ENCODE measurements at regions not wholly inside any gene's neighbourhood (a gene's known extent, or its start where the extent isn't known, plus 50 kb on each side); places are given as distances from the start of the nearest gene placed in this dataset.

GRCh38 chr4:77306496-77306895, 149.5 kb downstream of the CCNG2 start:
- H3K4me1 Mint-ChIP-seq (ENCODE audit: unreplicated experiment) = no peaks in the 10 kb centered on the region
- no peak overlapping the region for H3K4me3 Mint-ChIP-seq (ENCODE audit: unreplicated experiment)
- H3K36me3 Mint-ChIP-seq (ENCODE audit: low read depth, unreplicated experiment) = no peaks in the 10 kb centered on the region
- no peak overlapping the region for H3K27ac Mint-ChIP-seq (ENCODE audit: unreplicated experiment)
- no peaks in the 10 kb centered on the region for H3K27me3 Mint-ChIP-seq (ENCODE audit: unreplicated experiment)
- TF ChIP-seq CTCF (IDR thresholded peaks at IDR 0.05; ENCODE audit: unreplicated experiment) = no peak
- no peak for DNase-seq (ENCODE audit: low spot score)
- no peaks in the 10 kb centered on the region for H3K9me3 Mint-ChIP-seq (ENCODE audit: unreplicated experiment)

GRCh38 chr4:77308843-77309242, 151.8 kb downstream of the CCNG2 start:
- no peak for DNase-seq (ENCODE audit: low spot score)
- no peak overlapping the region for H3K4me3 Mint-ChIP-seq (ENCODE audit: unreplicated experiment)
- H3K4me1 Mint-ChIP-seq (ENCODE audit: unreplicated experiment) = no peaks in the 10 kb centered on the region
- TF ChIP-seq CTCF (IDR thresholded peaks at IDR 0.05; ENCODE audit: unreplicated experiment) = no peak
- H3K36me3 Mint-ChIP-seq (ENCODE audit: low read depth, unreplicated experiment) = no peaks in the 10 kb centered on the region
- H3K9me3 Mint-ChIP-seq (ENCODE audit: unreplicated experiment) = no peaks in the 10 kb centered on the region
- H3K27me3 Mint-ChIP-seq (ENCODE audit: unreplicated experiment) = no peaks in the 10 kb centered on the region
- H3K27ac Mint-ChIP-seq (ENCODE audit: unreplicated experiment) = no peak overlapping the region

- no peak for DNase-seq (ENCODE audit: low spot score)
- H3K4me1 Mint-ChIP-seq (ENCODE audit: unreplicated experiment) = no peaks in the 10 kb centered on the region
- no peak for TF ChIP-seq CTCF (IDR thresholded peaks at IDR 0.05; ENCODE audit: unreplicated experiment)
- no peaks in the 10 kb centered on the region for H3K9me3 Mint-ChIP-seq (ENCODE audit: unreplicated experiment)
- H3K36me3 Mint-ChIP-seq (ENCODE audit: low read depth, unreplicated experiment) = no peaks in the 10 kb centered on the region
- H3K4me3 Mint-ChIP-seq (ENCODE audit: unreplicated experiment) = no peak overlapping the region
- no peaks in the 10 kb centered on the region for H3K27me3 Mint-ChIP-seq (ENCODE audit: unreplicated experiment)
- no peak overlapping the region for H3K27ac Mint-ChIP-seq (ENCODE audit: unreplicated experiment)
Observed at GRCh38 chr4:77309496-77309895, 152.5 kb downstream of the CCNG2 start.

- Mint-ChIP-seq H3K36me3 (ENCODE audit: low read depth, unreplicated experiment) (peaks cover 3% of the 10 kb centered on the region), H3K27me3 (ENCODE audit: unreplicated experiment) (no peaks in the 10 kb centered on the region), H3K4me3 (ENCODE audit: unreplicated experiment) (no peak overlapping the region), H3K9me3 (ENCODE audit: unreplicated experiment) (no peaks in the 10 kb centered on the region), H3K4me1 (ENCODE audit: unreplicated experiment) (no peaks in the 10 kb centered on the region), H3K27ac (ENCODE audit: unreplicated experiment) (no peak overlapping the region)
- no peak for DNase-seq (ENCODE audit: low spot score)
- TF ChIP-seq CTCF (IDR thresholded peaks at IDR 0.05; ENCODE audit: unreplicated experiment) = no peak
Observed at GRCh38 chr4:77310931-77311330, 153.9 kb downstream of the CCNG2 start.

GRCh38 chr4:77314697-77315096, 157.7 kb downstream of the CCNG2 start:
- Mint-ChIP-seq H3K4me1 (ENCODE audit: unreplicated experiment) (no peaks in the 10 kb centered on the region), H3K27ac (ENCODE audit: unreplicated experiment) (no peak overlapping the region), H3K27me3 (ENCODE audit: unreplicated experiment) (no peaks in the 10 kb centered on the region), H3K9me3 (ENCODE audit: unreplicated experiment) (peaks cover 5% of the 10 kb centered on the region), H3K36me3 (ENCODE audit: low read depth, unreplicated experiment) (peaks cover 11% of the 10 kb centered on the region), H3K4me3 (ENCODE audit: unreplicated experiment) (no peak overlapping the region)
- TF ChIP-seq CTCF (IDR thresholded peaks at IDR 0.05; ENCODE audit: unreplicated experiment) = no peak
- DNase-seq (ENCODE audit: low spot score) = no peak

Data from endothelial cell (in vitro differentiated cells).